ENCODE measurements at regions not wholly inside any gene's neighbourhood (a gene's known extent, or its start where the extent isn't known, plus 50 kb on each side); places are given as distances from the start of the nearest gene placed in this dataset.
"Not testable (repeated sequence)": the region's sequence is repeated elsewhere in the genome, so short reads cannot be mapped to it uniquely, and the experiment has no call there.

- H3K27ac ChIP-seq (ENCODE audit: low read depth, low read length, poor library complexity, severe bottlenecking): no peak overlapping the region
- no peaks in the 10 kb centered on the region for H3K27me3 ChIP-seq (ENCODE audit: insufficient read depth, low read length)
- H3K79me2 ChIP-seq (ENCODE audit: insufficient read depth, low read length): no peaks in the 10 kb centered on the region
- no peaks in the 10 kb centered on the region for H3F3A ChIP-seq (ENCODE audit: insufficient read depth, low read length)
- H3K36me3 ChIP-seq (ENCODE audit: insufficient read depth, low read length): no peaks in the 10 kb centered on the region
- no peak overlapping the region for H3K9ac ChIP-seq (ENCODE audit: low read length)
- no peaks in the 10 kb centered on the region for H4K20me1 ChIP-seq (ENCODE audit: insufficient read depth, low read length)
- TF ChIP-seq CTCF (IDR thresholded peaks at IDR 0.05; ENCODE audit: low read length) (peak; percentile 22; the same call in 1 of the 2 replicates), EZH2 (IDR thresholded peaks at IDR 0.05; ENCODE audit: borderline replicate concordance, low read length) (no peak)
- H3K9me3 ChIP-seq (ENCODE audit: low read length): no peaks in the 10 kb centered on the region
- no peak overlapping the region for H2AFZ ChIP-seq (ENCODE audit: low read length)
- H3K4me2 ChIP-seq (ENCODE audit: low read length): no peak overlapping the region
- no peaks in the 10 kb centered on the region for H3K9me2 ChIP-seq (ENCODE audit: low read depth, low read length)
- no peak overlapping the region for H3K4me3 ChIP-seq (ENCODE audit: low read depth, low read length, poor library complexity, severe bottlenecking)
- H3K4me1 ChIP-seq (ENCODE audit: insufficient read depth, low read length, severe bottlenecking): no peaks in the 10 kb centered on the region
Observed at GRCh38 chr1:80153762-80154161, 1147.2 kb upstream of the ADGRL4 start.

GRCh38 chr1:80143361-80143760, 1136.8 kb upstream of the ADGRL4 start:
- H2AFZ ChIP-seq (ENCODE audit: low read length): no peak overlapping the region
- H3K36me3 ChIP-seq (ENCODE audit: insufficient read depth, low read length): no peaks in the 10 kb centered on the region
- no peaks in the 10 kb centered on the region for H3K9me2 ChIP-seq (ENCODE audit: low read depth, low read length)
- H3F3A ChIP-seq (ENCODE audit: insufficient read depth, low read length): no peaks in the 10 kb centered on the region
- H3K79me2 ChIP-seq (ENCODE audit: insufficient read depth, low read length): no peaks in the 10 kb centered on the region
- H3K4me3 ChIP-seq (ENCODE audit: low read depth, low read length, poor library complexity, severe bottlenecking): no peak overlapping the region
- TF ChIP-seq EZH2 (IDR thresholded peaks at IDR 0.05; ENCODE audit: borderline replicate concordance, low read length): no peak
- TF ChIP-seq CTCF (IDR thresholded peaks at IDR 0.05; ENCODE audit: low read length): no peak
- no peaks in the 10 kb centered on the region for H3K27me3 ChIP-seq (ENCODE audit: insufficient read depth, low read length)
- no peaks in the 10 kb centered on the region for H4K20me1 ChIP-seq (ENCODE audit: insufficient read depth, low read length)
- H3K9me3 ChIP-seq (ENCODE audit: low read length): no peaks in the 10 kb centered on the region
- H3K4me2 ChIP-seq (ENCODE audit: low read length): no peak overlapping the region
- no peaks in the 10 kb centered on the region for H3K4me1 ChIP-seq (ENCODE audit: insufficient read depth, low read length, severe bottlenecking)
- H3K27ac ChIP-seq (ENCODE audit: low read depth, low read length, poor library complexity, severe bottlenecking): no peak overlapping the region
- H3K9ac ChIP-seq (ENCODE audit: low read length): no peak overlapping the region

- H3K27me3 ChIP-seq (ENCODE audit: insufficient read depth, low read length); H4K20me1 ChIP-seq (ENCODE audit: insufficient read depth, low read length); H3K79me2 ChIP-seq (ENCODE audit: insufficient read depth, low read length); H3K36me3 ChIP-seq (ENCODE audit: insufficient read depth, low read length); H3K4me2 ChIP-seq (ENCODE audit: low read length); H3K9me2 ChIP-seq (ENCODE audit: low read depth, low read length); H3K27ac ChIP-seq (ENCODE audit: low read depth, low read length, poor library complexity, severe bottlenecking); H3K4me3 ChIP-seq (ENCODE audit: low read depth, low read length, poor library complexity, severe bottlenecking); H3F3A ChIP-seq (ENCODE audit: insufficient read depth, low read length); H3K4me1 ChIP-seq (ENCODE audit: insufficient read depth, low read length, severe bottlenecking); H3K9me3 ChIP-seq (ENCODE audit: low read length); H2AFZ ChIP-seq (ENCODE audit: low read length); H3K9ac ChIP-seq (ENCODE audit: low read length): not testable (repeated sequence)
Observed at GRCh38 chr1:80137946-80138602, 1131.5 kb upstream of the ADGRL4 start.
